ENCODE measurements at regions not wholly inside any gene's neighbourhood (a gene's known extent, or its start where the extent isn't known, plus 50 kb on each side); places are given as distances from the start of the nearest gene placed in this dataset.

- TF ChIP-seq POLR2A (IDR thresholded peaks at IDR 0.05) (no peak), CTCF (IDR thresholded peaks at IDR 0.05) (no peak), POLR2AphosphoS5 (IDR thresholded peaks at IDR 0.05) (no peak), EP300 (IDR thresholded peaks at IDR 0.05) (no peak)
These were observed 235.9 kb upstream of the FAM174A start for GRCh38 chr5:100299261-100299660.
